Loucy (cell line): ENCODE measurements at regions not wholly inside any gene's neighbourhood (a gene's known extent, or its start where the extent isn't known, plus 50 kb on each side); places are given as distances from the start of the nearest gene placed in this dataset.

Source experiments
- CTCF ChIP-seq: fragments of 200-600 bp; sonication (generic); conservative IDR thresholded peaks from 2 replicates; pipeline ENCODE4 v1.5.1; 2014; ENCODE audit warnings: mild to moderate bottlenecking, antibody characterized with exemption, low read length
- EZH2phosphoT487 ChIP-seq: fragments of 200-600 bp; IDR thresholded peaks from 2 replicates; pipeline ENCODE4 v1.6.1; 2018; ENCODE audit warnings: antibody characterized with exemption, mild to moderate bottlenecking, moderate library complexity, borderline replicate concordance

GRCh38 chr6:170096191-170096802 lies 194.6 kb downstream of the DLL1 start:
- TF ChIP-seq CTCF (no peak), EZH2phosphoT487 (no peak)
